GM21786 (cell line): ENCODE measurements at regions not wholly inside any gene's neighbourhood (a gene's known extent, or its start where the extent isn't known, plus 50 kb on each side); places are given as distances from the start of the nearest gene placed in this dataset.

Experiments used
- ATAC-seq: cut with Tn5 transposase; IDR thresholded peaks from one replicate; pipeline ENCODE4 v1.9.1; 2021; ENCODE audit not compliant: unreplicated experiment

DNA sequence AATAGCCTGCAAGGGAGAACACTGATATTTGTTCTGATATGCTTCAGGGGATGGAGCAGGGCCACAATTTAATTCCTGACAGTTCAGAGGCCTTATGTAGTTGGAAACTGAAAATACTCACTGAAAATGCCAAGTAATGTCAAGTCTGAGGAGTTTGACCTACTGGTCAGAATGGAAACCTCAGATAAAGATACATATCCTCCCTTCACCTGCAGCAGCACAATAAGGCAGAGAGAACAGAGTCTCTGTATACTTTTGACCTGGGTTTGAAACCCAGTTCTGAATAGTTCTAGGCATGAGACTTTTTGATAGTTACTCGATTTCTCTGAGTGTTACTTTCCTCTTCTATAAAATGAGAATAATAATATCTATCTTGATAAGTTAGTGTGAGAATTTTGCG lies 65.8 kb upstream of the TRPC5 start:
- ATAC-seq: no peak

DNA sequence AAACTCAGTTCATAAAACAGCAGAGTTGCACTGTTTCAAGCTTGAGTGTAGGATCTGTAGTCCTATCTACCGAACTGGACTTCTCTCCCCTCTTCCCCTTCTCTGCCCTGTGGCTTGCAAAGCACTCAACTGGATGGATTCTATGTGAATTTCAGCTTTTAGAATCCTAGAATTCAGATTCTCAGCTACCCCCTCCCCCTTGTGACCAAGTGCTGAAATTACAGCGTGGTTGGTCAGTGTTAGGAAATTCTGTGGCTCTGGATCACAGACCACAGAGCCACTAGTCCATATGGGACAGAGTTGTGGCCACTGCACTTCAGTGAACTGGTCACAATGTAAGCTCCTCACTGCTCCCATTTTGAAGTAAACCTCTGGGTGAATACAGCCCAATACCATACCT lies 64.6 kb upstream of the TRPC5 start:
- ATAC-seq: no peak

DNA sequence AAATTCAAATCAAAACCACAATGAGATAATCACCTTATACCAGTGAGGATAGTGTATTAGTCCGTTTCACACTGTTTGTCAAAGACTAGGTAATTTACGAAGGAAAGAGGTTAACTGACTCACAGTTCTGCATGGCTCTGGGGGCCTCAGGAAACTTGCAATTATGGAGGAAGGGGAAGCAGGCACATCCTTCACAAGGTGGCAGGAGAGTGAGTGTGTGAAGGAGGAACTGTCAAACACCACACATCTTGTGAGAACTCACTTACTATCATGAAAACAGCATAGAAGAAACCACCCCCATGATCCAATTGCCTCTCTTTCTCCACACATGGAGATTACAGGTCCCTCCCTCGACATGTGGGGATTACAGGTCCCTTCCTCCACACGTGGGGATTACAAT lies 54.7 kb upstream of the TRPC5 start:
- ATAC-seq: no peak
